NCI-H1930 (cell line): ENCODE measurements at regions not wholly inside any gene's neighbourhood (a gene's known extent, or its start where the extent isn't known, plus 50 kb on each side); places are given as distances from the start of the nearest gene placed in this dataset.
"Not testable (repeated sequence)": the region's sequence is repeated elsewhere in the genome, so short reads cannot be mapped to it uniquely, and the experiment has no call there.

Experiments used
- DNase-seq, 2 experiments: peaks; one replicate each; lab custom pipeline; 2025; lab: John Stamatoyannopoulos, UW

DNA sequence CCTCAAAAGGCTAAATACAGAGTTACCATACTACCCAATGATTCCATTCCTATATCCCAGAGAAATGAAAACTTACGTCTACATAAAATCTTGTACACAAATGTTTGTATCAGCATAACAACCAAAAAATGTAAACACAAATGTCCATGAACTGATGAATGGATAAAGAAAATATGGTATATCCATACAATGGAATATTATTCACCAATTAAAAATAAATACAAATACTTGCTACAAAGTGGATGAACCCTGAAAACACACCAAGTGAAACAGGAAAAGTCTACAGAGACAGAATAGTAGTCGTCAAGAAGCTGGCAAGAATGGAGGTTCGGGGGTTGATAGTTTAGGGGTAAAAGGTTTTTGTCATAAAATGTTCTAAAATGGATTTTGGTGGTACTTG, 54.0 kb upstream of the ANKRD28 start:
- no peak for DNase-seq

DNA sequence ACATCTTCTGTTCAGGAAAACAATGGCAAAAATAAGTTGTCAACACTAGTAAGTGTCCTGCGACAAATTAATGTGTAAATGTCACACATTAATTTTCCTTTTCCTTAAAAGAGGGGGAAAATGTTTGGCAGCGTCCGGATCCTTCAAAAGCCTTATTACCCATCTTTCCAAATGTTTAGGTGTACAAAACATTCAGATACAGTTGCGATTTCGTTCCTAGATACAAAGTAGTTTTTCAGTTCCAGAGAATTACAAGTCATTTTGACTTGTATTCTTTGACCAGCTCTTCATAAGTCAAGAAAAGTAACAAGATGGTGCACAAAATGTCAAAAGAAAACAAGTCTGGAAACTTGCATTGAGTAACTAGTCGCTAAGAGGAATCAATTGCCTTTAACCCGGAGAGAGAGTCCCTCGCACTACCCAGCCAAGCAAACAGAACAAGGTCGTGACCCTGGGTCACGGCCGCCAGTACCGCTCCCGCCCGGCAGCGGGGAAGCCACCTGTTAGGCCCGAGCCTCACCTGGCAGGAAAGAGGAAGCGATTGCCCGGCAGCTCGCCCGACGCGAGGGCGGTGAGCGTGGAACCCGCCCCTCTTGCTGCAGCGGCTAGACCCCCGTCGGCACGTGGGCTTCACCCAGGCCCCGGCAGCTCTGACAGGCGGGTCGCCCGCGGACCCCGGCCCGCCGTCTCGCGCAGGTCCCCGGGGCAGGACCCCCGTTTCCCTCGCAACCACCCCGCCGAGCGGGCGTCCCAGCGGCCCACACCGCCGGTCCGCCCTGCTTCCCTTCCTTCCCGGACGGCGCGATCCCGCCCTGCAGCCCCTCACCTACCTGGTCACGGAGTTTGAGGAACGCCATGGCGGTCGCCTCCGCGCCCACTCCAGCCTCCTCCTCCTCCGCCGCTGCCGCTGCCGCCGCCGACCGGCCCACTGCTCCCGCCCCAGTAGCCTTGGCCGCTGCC, 61.0 kb upstream of the ANKRD28 start:
- DNase-seq, result no peak

DNA sequence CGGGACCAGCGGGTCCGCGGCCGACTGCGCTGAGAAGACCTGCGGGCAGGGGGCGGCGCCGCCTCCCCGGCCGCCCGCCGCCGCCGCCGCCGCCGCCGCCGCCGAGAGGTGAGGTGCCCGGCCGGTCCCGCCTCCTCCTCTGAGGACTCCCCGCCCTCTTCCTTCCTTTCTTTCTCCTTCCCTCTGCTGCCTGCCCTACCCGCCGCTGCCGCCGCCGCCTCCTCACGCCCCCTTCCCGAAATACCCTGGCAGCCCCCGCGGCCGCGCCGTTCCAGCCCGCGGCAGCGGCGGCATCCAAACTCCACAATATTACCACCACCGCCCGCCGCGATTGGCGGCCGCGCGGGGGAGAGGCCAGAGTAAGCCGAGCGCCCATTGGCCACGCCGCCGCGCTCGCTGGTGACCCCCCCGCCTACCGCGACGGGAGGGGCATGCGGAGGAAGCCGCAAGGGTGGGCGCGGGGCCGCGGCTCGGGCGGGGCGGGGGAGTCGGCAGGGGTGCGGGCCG, 61.8 kb upstream of the ANKRD28 start:
- DNase-seq, result peak; percentile 81 to 82

DNA sequence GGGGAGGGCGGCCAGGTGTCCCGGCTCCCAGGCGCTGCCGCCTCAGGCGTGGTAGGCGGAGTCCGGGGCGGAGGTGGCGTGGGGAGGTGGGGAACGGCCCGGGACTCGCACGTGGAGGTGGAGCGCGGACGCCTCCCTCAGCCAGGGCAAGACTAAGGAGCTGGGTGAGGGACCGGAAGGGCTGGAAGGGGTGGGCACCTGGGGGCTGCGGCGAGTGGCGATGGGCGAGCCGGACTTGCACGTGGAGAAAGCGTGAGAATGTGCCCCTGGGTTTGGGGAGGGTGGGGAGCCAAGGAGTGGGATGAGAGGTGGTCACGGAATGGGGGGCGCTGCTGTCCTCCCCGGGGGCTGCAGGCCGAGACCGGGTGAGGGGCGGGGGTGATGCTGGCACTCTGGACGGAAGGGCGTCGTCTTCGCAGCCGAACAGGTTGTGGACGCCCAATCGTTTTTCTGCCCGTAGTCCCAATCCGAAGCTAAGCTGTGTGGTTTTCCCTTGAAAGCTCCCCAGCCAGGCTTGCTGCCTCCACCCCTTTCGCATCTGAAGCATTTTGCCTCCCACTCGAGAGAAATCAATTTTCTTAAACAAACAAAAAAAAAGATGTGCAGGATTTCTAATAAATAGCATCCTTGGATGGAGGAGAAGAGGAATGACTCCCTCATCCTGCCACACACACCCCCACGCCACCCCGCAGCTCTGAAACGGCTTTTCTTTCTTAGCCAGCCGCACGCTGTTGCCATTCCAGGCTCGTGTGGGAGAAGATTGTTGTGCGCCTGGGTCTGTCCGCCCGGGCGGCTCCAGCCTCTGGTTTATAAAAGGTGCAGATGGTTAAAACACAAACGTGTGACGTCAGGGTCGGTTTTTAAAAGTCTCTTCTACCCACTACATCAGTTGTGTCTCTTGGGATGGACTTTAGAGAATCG, 62.5 kb upstream of the ANKRD28 start:
- peak; percentile 63 to 81 for DNase-seq

DNA sequence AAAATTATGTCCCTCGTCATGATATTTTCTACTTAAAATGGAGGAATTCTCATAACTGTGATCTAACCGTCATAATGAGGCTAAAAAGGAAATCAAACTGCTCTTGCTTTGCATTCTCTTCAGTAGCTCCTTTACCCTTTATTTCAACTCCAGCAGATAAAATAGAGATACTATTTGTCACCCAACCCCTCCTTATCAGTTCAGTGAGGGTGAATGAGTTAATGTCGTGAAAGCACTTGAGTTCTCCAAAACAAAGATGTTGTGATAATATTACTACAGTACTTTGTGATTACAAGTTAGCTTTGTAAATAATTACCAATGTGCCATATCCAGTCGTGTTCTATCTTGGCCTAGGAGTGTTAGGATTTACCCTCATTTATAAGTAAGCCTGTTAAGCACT, 63.4 kb upstream of the ANKRD28 start:
- DNase-seq, result no peak

DNA sequence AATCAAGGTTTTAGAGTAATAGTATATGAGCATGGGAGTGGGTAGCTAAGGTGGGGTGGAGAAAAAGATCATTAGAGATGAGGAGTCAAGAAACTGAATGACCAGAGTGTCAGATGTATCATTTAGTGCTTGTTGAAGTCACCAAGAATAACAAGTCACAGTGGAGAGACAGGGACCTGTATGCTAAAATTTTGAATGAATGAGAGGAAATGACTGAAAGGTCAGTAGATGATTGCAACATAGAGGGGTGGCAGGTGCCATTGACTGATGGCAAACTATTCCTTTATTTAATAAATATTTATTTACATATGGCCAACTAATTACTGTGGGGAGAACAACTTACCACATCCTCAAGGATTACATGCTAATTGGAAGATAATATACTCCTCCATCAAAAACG, 75.0 kb upstream of the ANKRD28 start:
- DNase-seq, result no peak

DNA sequence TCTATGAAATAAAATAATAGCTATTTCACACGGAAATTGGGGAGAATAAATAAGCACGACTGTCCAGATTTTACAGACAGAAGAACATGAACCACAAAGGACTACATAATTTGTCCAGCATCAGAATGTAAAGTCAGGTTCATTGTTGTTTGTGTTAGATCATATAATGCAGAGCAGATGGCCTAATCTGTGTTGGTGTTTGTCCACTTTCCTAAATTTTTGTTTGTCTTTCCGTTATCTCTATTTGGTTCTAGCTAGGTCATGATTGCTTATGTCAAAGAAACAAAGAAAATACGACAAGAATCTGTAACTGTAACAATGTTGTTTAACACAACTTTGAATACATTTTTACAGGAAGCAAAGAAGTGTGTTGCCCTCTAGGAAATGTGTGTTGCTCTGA, 75.6 kb upstream of the ANKRD28 start:
- DNase-seq, result peak in 1 of 2 experiments; percentile 37

DNA sequence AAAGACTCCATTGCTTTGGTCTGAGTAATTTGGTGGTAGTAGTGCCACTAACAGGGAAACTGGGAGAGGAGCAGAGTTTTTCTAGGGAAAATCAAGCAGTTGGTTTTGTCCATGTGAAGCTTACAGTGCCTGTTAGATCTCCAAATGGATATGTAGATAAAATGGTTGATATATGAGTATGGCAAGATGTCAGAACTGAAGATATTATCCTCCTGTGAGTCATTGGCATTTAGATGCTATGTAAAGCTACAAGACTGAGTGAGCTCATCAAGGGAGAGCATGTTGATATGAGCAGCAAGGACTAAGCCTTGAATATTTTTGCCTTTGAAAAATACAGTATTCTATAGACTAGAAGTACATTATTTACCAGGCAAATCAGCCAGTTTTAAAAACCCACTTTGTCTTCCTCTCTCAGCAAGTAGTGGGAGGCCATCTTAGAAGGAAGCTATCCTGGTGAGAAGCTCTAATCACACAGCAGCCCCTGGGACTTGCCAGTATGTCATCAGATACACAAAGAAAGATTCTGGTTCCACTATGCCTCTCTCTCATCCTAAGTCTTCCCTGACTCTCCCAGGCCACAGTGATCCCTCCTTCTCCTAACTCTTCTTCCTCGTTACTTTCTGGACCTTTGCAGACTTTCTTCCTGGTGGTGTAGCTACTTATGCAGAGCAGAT, 77.4 kb upstream of the ANKRD28 start:
- DNase-seq, result no peak

DNA sequence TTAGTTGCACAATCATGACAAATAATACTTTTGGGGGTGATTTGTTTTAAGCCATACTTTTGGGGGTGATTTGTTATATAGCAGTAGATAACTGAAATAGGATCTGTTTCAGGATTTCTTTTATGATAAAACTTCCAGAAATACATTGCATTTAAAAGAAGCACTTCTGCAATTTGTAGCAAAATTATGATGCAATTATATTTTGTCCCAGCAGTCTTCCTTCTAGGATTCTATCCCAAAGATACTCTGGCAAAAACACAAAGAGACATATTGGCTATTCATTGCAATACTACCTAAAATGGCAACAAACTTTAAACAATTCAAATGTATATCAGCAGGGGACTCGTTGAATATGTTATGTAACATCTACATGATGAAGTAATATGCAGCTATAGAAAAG, 78.9 kb upstream of the ANKRD28 start:
- DNase-seq, result no peak

DNA sequence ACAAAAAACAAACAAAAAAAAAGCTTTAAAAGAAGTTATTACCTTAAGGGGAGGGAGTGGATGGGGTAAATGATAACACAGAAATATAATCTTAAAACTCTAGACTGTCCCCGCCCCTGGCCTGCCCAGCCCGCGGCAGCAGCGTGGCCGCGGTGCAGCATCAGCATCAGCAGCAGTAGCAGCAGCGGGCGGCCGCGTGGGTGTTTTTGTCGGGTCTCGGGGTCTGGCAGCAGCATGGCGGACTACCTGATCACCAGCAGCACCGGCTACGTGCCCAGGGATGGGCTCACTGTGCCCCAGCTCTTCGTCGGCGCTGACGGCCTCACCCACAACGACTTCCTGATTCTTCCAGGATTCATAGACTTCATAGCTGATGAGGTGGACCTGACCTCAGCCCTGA, 80.0 kb upstream of the ANKRD28 start:
- DNase-seq, result no peak

DNA sequence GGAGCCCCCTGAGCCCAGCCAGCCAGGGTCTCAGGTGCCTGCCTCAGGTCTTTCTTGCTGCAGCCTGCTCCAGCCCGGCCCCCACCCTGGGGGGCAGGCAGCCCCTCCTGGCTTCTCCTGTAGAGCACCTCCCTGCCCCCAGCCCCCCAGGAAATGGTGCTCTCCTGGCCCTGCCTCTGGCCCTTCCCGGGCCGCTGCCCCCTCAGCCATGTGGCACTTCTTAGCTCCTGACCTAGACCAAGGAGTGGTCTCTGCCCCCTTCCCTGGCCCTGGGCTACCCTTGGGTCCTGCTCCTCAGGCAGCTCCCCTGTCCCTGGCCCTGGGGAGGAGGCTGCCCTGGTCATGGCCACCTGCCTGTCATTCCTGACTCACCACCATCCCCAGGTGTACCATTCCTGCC, 82.0 kb upstream of the ANKRD28 start:
- DNase-seq, result not testable (repeated sequence)

DNA sequence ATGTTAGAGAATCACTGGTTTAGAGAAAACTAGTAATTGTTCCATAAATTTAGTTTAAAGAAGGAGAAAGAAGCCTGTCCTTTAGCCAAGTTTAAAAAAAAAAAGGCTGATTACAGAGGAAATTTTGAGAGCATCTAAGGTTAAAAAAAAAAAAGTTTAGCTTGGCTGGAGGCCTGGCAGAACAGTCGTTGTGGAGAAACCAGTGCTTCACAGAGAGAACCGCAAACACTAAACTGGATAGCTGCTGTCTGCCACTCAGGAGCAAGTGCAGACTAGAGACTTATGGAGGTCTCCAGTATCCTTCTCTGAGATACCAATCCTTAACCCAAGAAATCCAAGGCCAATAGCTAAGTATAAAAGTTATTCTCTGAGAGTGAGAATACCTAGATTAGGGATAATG, 84.8 kb upstream of the ANKRD28 start:
- no peak for DNase-seq

DNA sequence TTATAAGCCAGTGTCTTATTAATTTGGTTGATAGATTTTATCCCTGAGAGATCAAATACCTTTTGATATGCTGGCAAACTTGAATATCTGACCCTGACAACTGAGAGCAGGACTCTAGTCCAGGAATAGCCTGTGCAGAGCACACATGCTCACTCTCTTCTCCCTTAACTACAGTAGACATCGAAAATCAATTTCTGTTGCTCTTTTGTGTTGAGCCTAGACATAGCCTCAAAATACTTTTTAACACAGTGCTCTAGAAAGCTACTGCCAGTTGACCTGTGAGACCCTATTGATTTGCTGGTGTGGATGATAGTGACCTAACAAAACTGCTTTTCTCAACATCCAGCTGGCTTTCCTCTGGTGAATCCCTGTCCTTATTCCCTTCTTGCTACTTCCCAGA, 86.4 kb upstream of the ANKRD28 start:
- DNase-seq, result no peak

DNA sequence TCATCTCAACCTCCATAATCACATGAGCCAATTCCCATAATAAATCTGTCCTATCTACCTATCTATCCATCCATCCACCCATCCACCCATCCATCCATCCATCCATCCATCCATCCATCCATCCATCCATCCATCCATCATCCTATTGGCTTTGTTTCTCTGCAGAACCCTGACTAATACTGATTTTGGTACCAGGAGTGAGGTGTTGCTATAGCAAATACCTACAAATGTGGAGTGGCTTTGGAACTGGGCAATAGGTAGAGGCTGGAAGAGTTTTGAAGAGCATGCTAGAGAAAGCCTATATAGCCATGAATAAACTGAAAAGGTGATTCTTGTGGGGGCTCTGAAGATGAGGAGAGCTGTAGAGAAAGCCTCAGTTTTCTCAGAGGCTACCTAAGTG, 88.7 kb upstream of the ANKRD28 start:
- DNase-seq, result no peak

DNA sequence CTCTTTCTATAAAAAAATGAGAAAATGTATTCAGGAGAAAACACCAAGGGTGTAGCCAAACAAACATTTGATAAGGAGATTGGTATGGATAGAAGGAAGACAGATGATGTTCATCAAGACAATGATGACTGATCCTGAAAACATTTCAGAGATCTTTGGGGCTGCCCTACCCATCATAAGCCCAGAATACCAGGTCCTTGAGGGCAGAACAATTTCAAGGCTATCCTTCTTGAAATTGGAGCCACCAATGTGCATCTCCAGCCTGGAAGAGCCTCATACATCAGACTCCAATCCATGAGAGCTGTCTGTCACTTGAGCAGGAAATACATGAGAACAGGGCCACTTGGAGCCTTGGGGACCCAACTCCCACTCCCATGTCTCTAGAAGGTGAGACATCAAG, 89.5 kb upstream of the ANKRD28 start:
- no peak for DNase-seq

DNA sequence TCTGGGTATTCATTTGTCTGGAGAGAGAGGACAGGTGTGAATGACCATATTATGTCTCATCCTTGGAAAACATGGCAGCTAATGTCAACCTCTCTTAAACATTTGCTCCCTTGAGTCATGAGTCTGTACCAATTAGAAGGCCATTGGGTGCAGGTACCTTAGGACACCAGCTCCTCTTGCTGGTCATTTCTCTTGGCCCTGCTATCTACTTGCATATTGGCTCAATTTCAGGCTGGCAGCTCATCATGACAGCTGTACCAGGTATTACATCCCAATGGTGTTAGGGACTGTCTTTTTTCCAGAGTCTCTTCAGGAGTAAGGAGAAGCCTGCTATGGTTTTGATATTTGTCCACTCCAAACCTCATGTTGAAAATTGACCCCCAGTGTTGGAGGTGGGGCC, 92.2 kb upstream of the ANKRD28 start:
- DNase-seq, result no peak

DNA sequence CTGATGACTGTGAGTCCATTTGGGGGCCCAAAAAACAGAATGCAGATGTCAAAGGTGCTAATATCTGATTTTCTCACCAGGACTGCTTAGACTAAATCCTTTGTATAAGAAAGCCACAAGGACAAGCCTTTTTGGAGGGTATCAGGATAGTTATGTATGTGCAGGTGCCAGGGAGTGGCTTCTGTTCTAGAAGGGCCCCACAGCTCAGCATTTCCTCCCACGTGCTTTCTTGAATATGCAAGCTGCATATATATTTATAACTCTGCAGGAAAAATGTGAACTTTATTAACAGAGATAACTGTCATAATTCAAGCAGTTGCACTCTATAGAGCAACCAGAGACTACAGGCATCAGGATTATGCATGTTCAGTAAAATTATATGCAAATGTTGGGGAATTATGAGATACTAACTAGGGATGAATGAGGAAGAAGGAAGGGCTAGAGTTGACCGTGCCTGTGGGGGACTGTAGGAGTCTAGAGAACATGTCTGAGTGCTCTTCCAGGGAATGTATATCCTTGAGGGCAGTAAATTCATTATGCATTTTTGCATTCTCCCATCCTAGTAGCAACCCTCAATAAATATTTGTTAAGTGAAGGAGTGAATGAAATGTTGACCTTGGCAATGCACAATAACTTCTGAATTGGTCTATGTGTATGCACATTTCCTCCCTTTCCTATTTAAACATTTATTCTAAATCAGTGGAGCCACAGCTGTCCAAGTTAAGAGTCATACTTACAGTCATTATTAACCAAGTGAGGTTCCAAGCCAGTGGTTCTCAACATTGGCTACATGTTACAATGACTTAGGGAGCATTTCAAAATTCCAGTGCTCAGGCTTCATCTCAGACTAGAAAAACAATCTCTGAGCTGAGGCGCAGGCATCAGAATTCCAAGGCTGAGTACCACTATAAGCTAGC, 94.8 kb upstream of the ANKRD28 start:
- no peak for DNase-seq

DNA sequence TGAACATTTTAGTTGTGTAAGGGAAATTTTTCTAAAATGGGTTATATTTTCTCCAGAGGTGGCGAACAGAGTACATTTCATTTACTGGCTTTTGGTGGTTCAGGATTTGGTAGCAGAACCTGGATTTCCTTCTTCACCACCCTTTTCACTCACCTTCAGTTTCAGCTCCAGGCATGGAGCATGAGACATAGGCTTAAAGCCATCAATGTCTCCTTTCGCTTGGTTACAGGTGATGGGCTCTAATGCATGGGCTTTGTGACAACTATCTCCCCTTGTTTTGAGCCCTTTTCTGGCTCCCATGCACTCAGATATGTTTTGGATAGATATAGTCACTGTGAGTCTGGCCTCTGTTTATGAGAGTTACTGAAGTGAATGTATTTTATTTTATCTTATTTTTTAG, 96.6 kb upstream of the ANKRD28 start:
- no peak for DNase-seq

DNA sequence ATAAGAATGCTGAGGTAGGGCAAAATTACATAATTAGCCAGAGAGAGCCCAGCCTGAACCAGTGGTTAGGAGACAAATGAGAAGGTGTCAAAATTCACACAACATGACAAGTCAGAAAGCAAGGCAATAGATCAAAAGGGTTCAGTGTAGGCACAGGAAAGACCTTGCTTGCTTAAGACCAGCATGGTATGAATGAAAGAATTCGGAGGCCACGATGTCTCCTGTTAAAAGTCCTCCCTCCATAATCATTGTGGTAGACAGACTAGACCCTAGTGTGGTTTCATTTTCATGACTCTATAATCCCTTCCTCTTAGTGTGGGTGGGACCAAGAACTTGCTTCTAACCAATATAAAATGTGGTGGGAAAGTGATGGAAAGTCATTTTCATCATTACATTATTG, 98.7 kb upstream of the ANKRD28 start:
- DNase-seq, result no peak

DNA sequence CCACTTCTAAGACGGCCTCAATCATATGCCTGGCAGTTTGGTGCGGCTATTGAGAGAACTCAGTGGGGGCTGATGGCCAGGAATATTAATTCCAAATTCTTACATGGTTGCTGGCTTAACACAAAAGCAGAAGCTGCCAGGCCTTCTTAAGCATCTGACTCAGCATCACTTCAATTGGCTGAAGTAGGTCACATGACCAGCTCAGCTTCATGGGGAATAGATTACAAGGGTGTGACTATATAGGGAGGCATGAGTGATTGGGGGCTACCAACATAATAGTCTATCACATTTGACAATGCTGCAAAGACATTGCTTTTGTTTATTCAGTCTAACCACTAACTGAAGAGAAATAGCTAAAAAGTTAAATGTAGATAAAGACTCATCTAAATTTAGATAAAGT, 101.6 kb upstream of the ANKRD28 start:
- no peak for DNase-seq

DNA sequence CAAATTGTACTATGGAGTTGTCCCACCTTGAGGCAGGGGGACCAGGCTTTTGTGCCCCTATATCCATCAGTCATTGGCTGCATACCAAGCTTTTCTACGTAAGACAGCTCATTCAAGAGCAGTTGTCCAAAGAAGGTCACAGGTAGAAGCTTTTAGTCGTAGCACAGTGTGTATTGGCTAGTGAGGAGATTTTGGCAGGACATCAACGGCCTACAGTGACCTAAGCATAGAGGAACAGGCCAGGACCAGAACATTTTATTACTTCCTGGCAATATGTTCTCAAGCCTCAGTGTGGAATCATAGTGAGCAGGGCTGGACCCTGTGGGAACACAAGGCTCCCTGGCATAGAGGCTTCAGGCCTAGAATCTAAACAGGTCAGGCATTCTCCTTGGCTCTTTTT, 105.4 kb upstream of the ANKRD28 start:
- no peak for DNase-seq
